Uterus (tissue), 2 donors: ENCODE measurements at regions not wholly inside any gene's neighbourhood (a gene's known extent, or its start where the extent isn't known, plus 50 kb on each side); places are given as distances from the start of the nearest gene placed in this dataset.

Experiments used
- POLR2A ChIP-seq, 2 donors: fragments of 450-650 bp; IDR thresholded peaks; one replicate each; pipeline ENCODE4 v1.6.1; 2016; ENCODE audit warnings: antibody characterized with exemption in 2 of 2, mild to moderate bottlenecking in 1 of 2, moderate library complexity in 1 of 2
- TF ChIP-seq, protein P1 (sequence below), 4 experiments: fragments of 200-600 bp in 2 of 4; fragments of 450-650 bp in 2 of 4; sonication (generic) in 2 of 4; IDR thresholded peaks; one replicate each; pipeline ENCODE4 v1.5.1; 2016 to 2019; ENCODE audit warnings: antibody characterized with exemption in 4 of 4, mild to moderate bottlenecking in 2 of 4, moderate library complexity in 1 of 4

DNA sequence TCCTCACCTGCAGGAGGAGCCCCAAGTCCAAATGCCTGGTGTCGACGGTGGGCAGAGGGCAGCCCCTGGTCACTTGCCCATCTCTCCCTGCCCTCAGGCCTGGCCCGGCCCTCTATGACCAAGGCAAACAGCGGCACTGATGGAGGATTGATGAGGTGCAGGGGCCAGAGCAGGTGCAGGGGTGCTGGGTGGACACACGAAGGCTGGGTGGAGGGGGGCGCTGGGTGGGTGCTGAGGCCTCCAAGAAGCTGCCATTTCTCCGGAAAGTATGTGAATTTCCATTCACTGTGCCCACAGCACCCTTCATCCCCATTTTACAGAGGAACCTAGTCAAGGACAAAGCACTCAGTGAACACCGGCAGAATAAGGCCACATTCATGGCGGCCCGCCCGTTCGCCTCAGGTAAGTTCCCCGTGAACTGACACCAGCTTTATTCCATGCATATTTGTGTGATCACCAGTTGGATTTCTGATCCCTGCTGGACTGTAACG is 143.8 kb upstream of the PPP1R26 start:
- TF ChIP-seq, protein P1, sequence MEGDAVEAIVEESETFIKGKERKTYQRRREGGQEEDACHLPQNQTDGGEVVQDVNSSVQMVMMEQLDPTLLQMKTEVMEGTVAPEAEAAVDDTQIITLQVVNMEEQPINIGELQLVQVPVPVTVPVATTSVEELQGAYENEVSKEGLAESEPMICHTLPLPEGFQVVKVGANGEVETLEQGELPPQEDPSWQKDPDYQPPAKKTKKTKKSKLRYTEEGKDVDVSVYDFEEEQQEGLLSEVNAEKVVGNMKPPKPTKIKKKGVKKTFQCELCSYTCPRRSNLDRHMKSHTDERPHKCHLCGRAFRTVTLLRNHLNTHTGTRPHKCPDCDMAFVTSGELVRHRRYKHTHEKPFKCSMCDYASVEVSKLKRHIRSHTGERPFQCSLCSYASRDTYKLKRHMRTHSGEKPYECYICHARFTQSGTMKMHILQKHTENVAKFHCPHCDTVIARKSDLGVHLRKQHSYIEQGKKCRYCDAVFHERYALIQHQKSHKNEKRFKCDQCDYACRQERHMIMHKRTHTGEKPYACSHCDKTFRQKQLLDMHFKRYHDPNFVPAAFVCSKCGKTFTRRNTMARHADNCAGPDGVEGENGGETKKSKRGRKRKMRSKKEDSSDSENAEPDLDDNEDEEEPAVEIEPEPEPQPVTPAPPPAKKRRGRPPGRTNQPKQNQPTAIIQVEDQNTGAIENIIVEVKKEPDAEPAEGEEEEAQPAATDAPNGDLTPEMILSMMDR (IDR thresholded peaks at IDR 0.05) = no peak
- TF ChIP-seq POLR2A (IDR thresholded peaks at IDR 0.05) = no peak
